ENCODE measurements at regions not wholly inside any gene's neighbourhood (a gene's known extent, or its start where the extent isn't known, plus 50 kb on each side); places are given as distances from the start of the nearest gene placed in this dataset.

- BruUV-seq (replicated peaks), result no TSS peak
- Histone ChIP-seq H3K79me2 (ENCODE audit: low read length) (no peaks in the 10 kb centered on the region), H2AFZ (ENCODE audit: low read length) (no peak overlapping the region), H3K4me2 (ENCODE audit: low read length) (no peak overlapping the region), H3F3A (ENCODE audit: low read length, unreplicated experiment) (no peaks in the 10 kb centered on the region), H3K4me1 (ENCODE audit: insufficient read depth, low read length) (no peaks in the 10 kb centered on the region), H3K4me3 (ENCODE audit: low read length) (no peak overlapping the region), H4K20me1 (ENCODE audit: low read length) (no peaks in the 10 kb centered on the region), H3K9me3 (ENCODE audit: low read length) (no peaks in the 10 kb centered on the region), H3K9ac (ENCODE audit: low read length) (no peak overlapping the region), H3K9me2 (replicated peaks; ENCODE audit: low read length) (no peaks in the 10 kb centered on the region), H3K27ac (ENCODE audit: low read length) (no peak overlapping the region), H3K36me3 (ENCODE audit: low read depth, low read length) (no peaks in the 10 kb centered on the region), H3K27me3 (ENCODE audit: low read length) (no peaks in the 10 kb centered on the region)
- CTCF ChIA-PET, result interaction anchor here (0.6 kb wide), 1 partner anchor 486 kb away, joined by 3 read pairs; no protein-coding TSS in a partner anchor
- intact Hi-C loops (cut with micrococcal nuclease), result no loop called here
- no peak for TF ChIP-seq CTCF (conservative IDR thresholded peaks at IDR 0.05; ENCODE audit: low read depth, low read length)
- no peak for TF ChIP-seq EZH2phosphoT487 (IDR thresholded peaks at IDR 0.05; ENCODE audit: borderline replicate concordance, low read length)
- no peak for TF ChIP-seq EZH2 (IDR thresholded peaks at IDR 0.05; ENCODE audit: low read length, unreplicated experiment)
- DNase-seq (no peak), ATAC-seq (no peak)
- POLR2A ChIA-PET (ENCODE audit: unreplicated experiment), result no interaction called here
Observed at GRCh38 chr6:8637896-8638597, 202.7 kb upstream of the SLC35B3 start.

- Histone ChIP-seq H3K9me2 (replicated peaks; ENCODE audit: low read length) (no peaks in the 10 kb centered on the region), H3K27ac (ENCODE audit: low read length) (no peak overlapping the region), H3K9me3 (ENCODE audit: low read length) (no peaks in the 10 kb centered on the region), H3K27me3 (ENCODE audit: low read length) (no peaks in the 10 kb centered on the region), H3K79me2 (ENCODE audit: low read length) (no peaks in the 10 kb centered on the region), H3F3A (ENCODE audit: low read length, unreplicated experiment) (no peaks in the 10 kb centered on the region), H4K20me1 (ENCODE audit: low read length) (no peaks in the 10 kb centered on the region), H3K4me1 (ENCODE audit: insufficient read depth, low read length) (no peaks in the 10 kb centered on the region), H2AFZ (ENCODE audit: low read length) (no peak overlapping the region), H3K4me2 (ENCODE audit: low read length) (no peak overlapping the region), H3K4me3 (ENCODE audit: low read length) (no peak overlapping the region), H3K36me3 (ENCODE audit: low read depth, low read length) (no peaks in the 10 kb centered on the region), H3K9ac (ENCODE audit: low read length) (no peak overlapping the region)
- ChIA-PET POLR2A (ENCODE audit: unreplicated experiment) (no interaction called here), CTCF (no interaction called here)
- TF ChIP-seq EZH2 (IDR thresholded peaks at IDR 0.05; ENCODE audit: low read length, unreplicated experiment) (no peak), CTCF (conservative IDR thresholded peaks at IDR 0.05; ENCODE audit: low read depth, low read length) (no peak), EZH2phosphoT487 (IDR thresholded peaks at IDR 0.05; ENCODE audit: borderline replicate concordance, low read length) (no peak)
- no peak for DNase-seq
- intact Hi-C loops (cut with micrococcal nuclease), result no loop called here
- no peak for ATAC-seq
- no TSS peak for BruUV-seq (replicated peaks)
Observed at GRCh38 chr6:8633762-8634161, 198.4 kb upstream of the SLC35B3 start.

GRCh38 chr6:8628736-8629135, 193.4 kb upstream of the SLC35B3 start:
- ChIA-PET POLR2A (ENCODE audit: unreplicated experiment) (interaction anchor here (0.5 kb wide), 1 partner anchor 19 kb away, joined by 6 read pairs; no protein-coding TSS in a partner anchor), CTCF (no interaction called here)
- no peak for TF ChIP-seq CTCF (conservative IDR thresholded peaks at IDR 0.05; ENCODE audit: low read depth, low read length)
- TF ChIP-seq EZH2phosphoT487 (IDR thresholded peaks at IDR 0.05; ENCODE audit: borderline replicate concordance, low read length), result no peak
- no peak for TF ChIP-seq EZH2 (IDR thresholded peaks at IDR 0.05; ENCODE audit: low read length, unreplicated experiment)
- Histone ChIP-seq H4K20me1 (ENCODE audit: low read length) (no peaks in the 10 kb centered on the region), H3K9me2 (replicated peaks; ENCODE audit: low read length) (no peaks in the 10 kb centered on the region), H3F3A (ENCODE audit: low read length, unreplicated experiment) (no peaks in the 10 kb centered on the region), H3K9me3 (ENCODE audit: low read length) (no peaks in the 10 kb centered on the region), H3K27me3 (ENCODE audit: low read length) (no peaks in the 10 kb centered on the region), H3K4me2 (ENCODE audit: low read length) (no peak overlapping the region), H3K36me3 (ENCODE audit: low read depth, low read length) (no peaks in the 10 kb centered on the region), H3K9ac (ENCODE audit: low read length) (no peak overlapping the region), H2AFZ (ENCODE audit: low read length) (no peak overlapping the region), H3K4me3 (ENCODE audit: low read length) (no peak overlapping the region), H3K4me1 (ENCODE audit: insufficient read depth, low read length) (no peaks in the 10 kb centered on the region), H3K79me2 (ENCODE audit: low read length) (no peaks in the 10 kb centered on the region), H3K27ac (ENCODE audit: low read length) (no peak overlapping the region)
- ATAC-seq (no peak), DNase-seq (no peak)
- BruUV-seq (replicated peaks), result no TSS peak
- intact Hi-C loops (cut with micrococcal nuclease), result no loop called here

Data from PC-3 (cell line).